Type B pancreatic cell (in vitro differentiated cells): ENCODE measurements at regions not wholly inside any gene's neighbourhood (a gene's known extent, or its start where the extent isn't known, plus 50 kb on each side); places are given as distances from the start of the nearest gene placed in this dataset.

ENCODE experiments used
- DNase-seq: peaks from one replicate; pipeline ENCODE4 v3.0.0; 2021; ENCODE audit warnings: mixed read lengths; ENCODE audit not compliant: unreplicated experiment; ENCODE audit errors: extremely low spot score
- H3K27ac Mint-ChIP-seq: 2 replicates; pipeline ENCODE4 v1.8.0; 2021; ENCODE audit warnings: mild to moderate bottlenecking, mixed read lengths
- H3K27me3 Mint-ChIP-seq: 2 replicates; pipeline ENCODE4 v1.8.0; 2021; ENCODE audit warnings: mixed read lengths
- H3K36me3 Mint-ChIP-seq: 2 replicates; pipeline ENCODE4 v1.8.0; 2021; ENCODE audit warnings: mixed read lengths
- H3K4me1 Mint-ChIP-seq: one replicate; pipeline ENCODE4 v1.8.0; 2021; ENCODE audit warnings: mixed read lengths; ENCODE audit not compliant: unreplicated experiment
- H3K4me3 Mint-ChIP-seq: 2 replicates; pipeline ENCODE4 v1.8.0; 2021; ENCODE audit warnings: mild to moderate bottlenecking, mixed read lengths
- H3K9me3 Mint-ChIP-seq: 2 replicates; pipeline ENCODE4 v1.8.0; 2021; ENCODE audit warnings: mixed read lengths
- CTCF ChIP-seq: fragments of 200-600 bp; sonication (generic); conservative IDR thresholded peaks from 2 replicates; pipeline ENCODE4 v1.5.0; 2021; ENCODE audit warnings: antibody characterized with exemption, mild to moderate bottlenecking

GRCh38 chr5:25707093-25707492 is 1062.3 kb upstream of the CDH10 start:
- DNase-seq, result no peak
- TF ChIP-seq CTCF, result no peak
- no peaks in the 10 kb centered on the region for H3K4me1 Mint-ChIP-seq
- H3K36me3 Mint-ChIP-seq, result no peaks in the 10 kb centered on the region
- H3K27me3 Mint-ChIP-seq, result no peaks in the 10 kb centered on the region
- no peak overlapping the region for H3K4me3 Mint-ChIP-seq
- no peak overlapping the region for H3K27ac Mint-ChIP-seq
- no peaks in the 10 kb centered on the region for H3K9me3 Mint-ChIP-seq

DNA sequence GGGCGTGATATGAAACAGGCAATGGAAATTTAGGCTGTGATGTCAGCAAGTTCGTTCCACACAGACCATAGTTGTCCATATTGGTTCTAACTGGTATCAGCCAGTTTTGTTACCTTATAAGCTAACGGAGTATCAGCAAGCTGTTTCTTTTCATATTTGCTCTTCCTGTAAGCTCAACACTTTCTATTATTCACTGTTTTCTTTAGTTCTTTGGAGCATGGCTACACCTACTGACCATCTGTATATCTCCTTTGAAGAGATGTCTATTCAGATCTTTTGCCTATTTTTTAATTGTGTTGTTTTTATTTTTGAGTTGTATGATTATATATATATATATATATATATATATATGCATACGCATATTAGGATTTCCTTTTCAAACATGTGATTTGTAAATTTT is 1057.2 kb upstream of the CDH10 start:
- no peaks in the 10 kb centered on the region for H3K27me3 Mint-ChIP-seq
- no peaks in the 10 kb centered on the region for H3K4me1 Mint-ChIP-seq
- no peak overlapping the region for H3K27ac Mint-ChIP-seq

DNA sequence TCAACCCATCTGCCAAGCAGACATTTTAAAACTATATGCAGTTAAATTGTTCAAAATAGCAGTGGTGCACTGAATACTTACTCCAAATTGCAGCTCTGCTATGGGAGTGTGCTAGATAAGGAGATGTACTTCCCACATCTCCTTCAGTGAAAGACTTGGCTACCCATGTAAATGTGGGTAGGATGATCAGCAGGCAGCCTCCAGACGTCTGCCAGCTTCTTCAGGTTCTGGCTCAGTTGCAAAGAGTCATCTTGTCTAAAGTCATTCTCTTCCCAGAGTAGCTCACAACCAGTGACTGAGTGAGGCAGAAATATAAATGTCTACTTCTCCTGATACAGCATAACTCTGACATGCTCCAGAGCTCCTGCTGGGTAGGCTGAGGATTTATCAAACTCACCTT is 1050.0 kb upstream of the CDH10 start:
- no peaks in the 10 kb centered on the region for H3K9me3 Mint-ChIP-seq
- TF ChIP-seq CTCF, result no peak
- no peaks in the 10 kb centered on the region for H3K27me3 Mint-ChIP-seq
- H3K4me1 Mint-ChIP-seq, result no peaks in the 10 kb centered on the region
- no peak for DNase-seq
- no peak overlapping the region for H3K27ac Mint-ChIP-seq
- H3K4me3 Mint-ChIP-seq, result no peak overlapping the region
- H3K36me3 Mint-ChIP-seq, result no peaks in the 10 kb centered on the region

More for the DNA sequence above, 1057.2 kb upstream of the CDH10 start:
- TF ChIP-seq CTCF, result no peak
- DNase-seq, result no peak
- Mint-ChIP-seq H3K9me3 (no peaks in the 10 kb centered on the region), H3K4me3 (no peak overlapping the region), H3K36me3 (no peaks in the 10 kb centered on the region)

GRCh38 chr5:25688156-25688555 is 1043.4 kb upstream of the CDH10 start:
- Mint-ChIP-seq H3K4me3 (no peak overlapping the region), H3K4me1 (no peaks in the 10 kb centered on the region), H3K27me3 (no peaks in the 10 kb centered on the region), H3K27ac (no peak overlapping the region), H3K9me3 (no peaks in the 10 kb centered on the region), H3K36me3 (no peaks in the 10 kb centered on the region)
- TF ChIP-seq CTCF, result no peak
- DNase-seq, result no peak

GRCh38 chr5:25669645-25670401 is 1025.0 kb upstream of the CDH10 start:
- no peak for TF ChIP-seq CTCF
- Mint-ChIP-seq H3K4me1 (no peaks in the 10 kb centered on the region), H3K4me3 (no peak overlapping the region), H3K27me3 (no peaks in the 10 kb centered on the region), H3K27ac (no peak overlapping the region), H3K9me3 (peaks cover 6% of the 10 kb centered on the region), H3K36me3 (no peaks in the 10 kb centered on the region)
- no peak for DNase-seq
